GM18909 (cell line): ENCODE measurements at regions not wholly inside any gene's neighbourhood (a gene's known extent, or its start where the extent isn't known, plus 50 kb on each side); places are given as distances from the start of the nearest gene placed in this dataset.
A peak's percentile ranks its signal among the peaks of the same experiment; 100 is the strongest.

Experiments used
- ATAC-seq: cut with Tn5 transposase; IDR thresholded peaks from one replicate; pipeline ENCODE4 v1.9.1; 2021; ENCODE audit warnings: mild to moderate bottlenecking; ENCODE audit not compliant: unreplicated experiment, poor library complexity

GRCh38 chr10:62541811-62542210, 167.6 kb downstream of the ZNF365 start:
- ATAC-seq = no peak

GRCh38 chr10:62543571-62544355, 169.6 kb downstream of the ZNF365 start:
- ATAC-seq = no peak

DNA sequence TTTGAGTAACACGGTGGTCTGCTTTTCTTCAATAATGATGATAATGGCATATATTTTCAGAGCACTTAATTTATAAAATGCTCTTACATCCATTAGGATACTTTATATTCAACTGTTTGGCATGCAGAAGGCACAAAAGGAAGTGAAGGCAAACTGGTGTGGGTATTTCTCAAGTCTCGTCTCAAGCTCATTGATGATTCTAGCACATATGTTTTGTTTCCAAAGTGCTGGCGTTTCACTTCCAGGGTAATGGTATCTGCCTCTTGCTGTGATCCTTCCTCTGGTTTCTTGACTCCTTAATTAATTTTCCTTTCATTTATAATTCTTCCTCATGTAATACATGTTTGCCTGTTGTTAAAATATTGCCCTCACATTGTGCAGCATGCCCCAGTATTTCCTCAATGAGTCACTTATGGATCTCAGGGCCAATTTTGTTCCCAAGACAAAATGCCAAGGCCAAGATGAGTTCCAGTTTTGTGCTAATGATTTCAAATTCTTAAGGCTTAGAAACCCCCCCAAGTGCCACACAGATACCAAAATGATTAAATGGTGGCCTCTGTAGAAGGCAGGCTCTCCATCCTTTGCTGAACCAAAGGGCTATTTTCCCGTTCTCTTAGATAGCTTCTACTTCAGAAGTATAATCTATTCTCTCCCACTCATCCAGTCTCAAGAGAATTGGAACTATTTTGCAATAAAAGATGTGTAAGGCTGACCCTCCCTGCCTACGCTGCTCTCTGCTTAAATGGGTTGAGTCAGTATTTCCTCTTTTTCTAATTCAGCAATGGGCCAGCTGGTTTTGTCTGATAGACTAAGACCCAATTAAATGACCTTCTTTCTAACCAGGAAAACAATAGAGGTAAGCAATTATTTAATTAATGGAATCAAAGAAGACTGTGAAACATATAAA, 171.2 kb downstream of the ZNF365 start:
- ATAC-seq = no peak

DNA sequence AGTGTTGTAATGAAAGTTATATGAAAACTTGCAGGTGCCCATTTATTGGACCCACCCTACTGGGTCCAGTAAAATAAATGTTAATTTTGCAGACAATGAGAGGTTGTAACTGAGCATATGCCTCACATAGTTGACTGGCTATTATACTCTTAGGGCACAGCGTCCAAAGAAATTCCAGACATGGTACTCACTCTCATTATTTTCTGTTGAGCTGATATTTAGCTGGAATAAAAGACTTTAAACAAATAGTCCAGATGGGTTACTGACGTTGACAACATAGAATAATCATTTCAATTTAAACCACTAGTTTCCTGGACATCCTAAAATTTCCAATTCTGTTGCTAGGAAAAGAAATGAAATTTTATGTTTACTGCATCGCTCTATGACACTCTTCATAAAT, 174.5 kb downstream of the ZNF365 start:
- ATAC-seq = no peak

DNA sequence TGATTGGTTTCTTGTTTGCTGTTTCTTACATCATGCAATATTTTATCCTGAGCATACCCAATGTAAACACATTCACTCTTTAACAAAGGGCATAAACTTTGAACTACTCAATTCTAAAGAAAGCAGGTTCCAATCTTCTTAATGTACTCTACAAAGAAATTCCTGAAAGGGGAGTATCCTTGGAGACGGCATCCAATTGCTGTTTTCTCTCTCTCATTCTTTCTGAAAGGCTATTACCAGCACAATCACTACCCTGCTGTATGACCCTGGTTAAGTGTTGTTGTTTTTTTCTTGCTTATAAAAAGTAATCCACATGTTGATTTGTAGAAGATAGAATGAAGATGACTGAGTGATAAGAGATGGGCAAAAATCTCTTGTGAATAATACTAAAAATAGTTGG, 176.0 kb downstream of the ZNF365 start:
- no peak for ATAC-seq

- ATAC-seq = peak; percentile 67
These were observed 180.5 kb downstream of the ZNF365 start for GRCh38 chr10:62554632-62555199.

DNA sequence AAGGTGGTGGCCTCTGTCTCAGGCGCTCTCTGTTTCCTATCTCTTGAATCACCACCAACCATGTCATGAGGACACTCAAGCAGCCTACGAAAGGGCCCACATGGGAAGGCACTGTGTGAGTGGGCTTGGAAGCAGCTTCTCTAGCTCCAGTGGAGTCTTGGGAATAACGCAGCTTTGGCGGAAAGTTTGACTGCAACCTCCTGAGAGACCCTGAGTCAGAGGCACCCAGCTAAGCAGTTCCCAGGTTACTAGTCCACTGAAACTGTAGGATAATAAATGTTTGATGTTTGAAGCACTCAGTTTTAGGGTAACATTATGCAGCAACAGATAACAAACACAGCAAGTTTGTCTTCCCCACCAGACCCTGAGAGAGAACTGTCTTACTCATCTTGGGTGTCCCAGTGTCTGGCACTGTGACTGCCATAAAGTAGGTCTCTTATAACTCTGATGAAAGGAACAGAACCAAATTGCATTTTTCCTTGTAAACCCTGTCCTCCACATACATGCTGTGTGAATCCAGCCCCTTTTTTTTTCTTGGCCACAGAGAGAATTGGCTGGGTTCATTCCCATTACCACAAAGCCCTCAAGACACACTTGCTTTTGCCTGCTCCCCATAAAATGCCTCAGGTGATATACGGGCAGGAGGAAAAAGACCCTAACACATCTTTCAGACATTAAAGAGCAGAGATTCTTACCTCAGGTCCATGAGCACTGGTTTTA, 185.5 kb downstream of the ZNF365 start:
- no peak for ATAC-seq

GRCh38 chr10:62560201-62560819, 186.1 kb downstream of the ZNF365 start:
- no peak for ATAC-seq

- ATAC-seq = no peak
These were observed 187.0 kb downstream of the ZNF365 start for GRCh38 chr10:62561151-62561550.

DNA sequence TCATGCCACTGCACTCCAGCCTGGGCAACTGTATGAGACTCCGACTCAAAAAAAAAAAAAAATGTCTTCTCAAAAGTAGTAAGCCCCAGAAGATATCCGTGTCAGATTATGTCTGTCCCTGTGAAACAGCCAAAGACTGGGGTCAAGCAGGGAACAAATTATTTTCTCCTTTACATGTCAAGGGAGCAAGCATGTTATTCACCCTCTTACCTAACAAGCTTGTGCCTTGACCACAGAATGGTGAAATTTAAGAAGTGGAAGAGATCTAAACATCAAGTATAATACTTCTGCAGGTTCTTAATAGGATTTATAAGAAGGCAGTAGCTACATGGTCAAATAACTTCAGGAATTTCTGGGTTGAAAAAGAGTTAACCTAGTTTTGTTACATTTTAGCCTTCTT, 187.9 kb downstream of the ZNF365 start:
- no peak for ATAC-seq

DNA sequence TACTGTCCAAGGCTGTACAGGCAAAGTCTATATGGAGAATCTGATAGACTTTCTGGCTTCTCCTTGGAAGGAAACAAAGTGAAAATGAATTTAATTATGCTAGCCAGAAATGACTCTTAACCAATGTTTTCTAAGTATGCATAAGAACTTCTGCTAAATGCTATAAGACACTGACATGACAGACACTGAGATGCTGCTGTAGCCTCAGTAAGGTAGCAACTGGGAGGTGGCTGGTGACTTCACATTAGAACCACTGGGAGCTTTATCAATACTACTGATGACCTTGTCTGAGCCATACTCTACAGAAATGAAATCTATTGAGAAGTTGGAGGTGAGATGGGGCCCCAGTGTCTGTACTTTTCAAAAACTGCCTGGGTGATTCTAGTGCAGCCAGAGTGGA, 188.6 kb downstream of the ZNF365 start:
- no peak for ATAC-seq

GRCh38 chr10:62573929-62574328, 199.8 kb downstream of the ZNF365 start:
- ATAC-seq = no peak

- no peak for ATAC-seq
These were observed 202.9 kb downstream of the ZNF365 start for GRCh38 chr10:62577076-62577475.

DNA sequence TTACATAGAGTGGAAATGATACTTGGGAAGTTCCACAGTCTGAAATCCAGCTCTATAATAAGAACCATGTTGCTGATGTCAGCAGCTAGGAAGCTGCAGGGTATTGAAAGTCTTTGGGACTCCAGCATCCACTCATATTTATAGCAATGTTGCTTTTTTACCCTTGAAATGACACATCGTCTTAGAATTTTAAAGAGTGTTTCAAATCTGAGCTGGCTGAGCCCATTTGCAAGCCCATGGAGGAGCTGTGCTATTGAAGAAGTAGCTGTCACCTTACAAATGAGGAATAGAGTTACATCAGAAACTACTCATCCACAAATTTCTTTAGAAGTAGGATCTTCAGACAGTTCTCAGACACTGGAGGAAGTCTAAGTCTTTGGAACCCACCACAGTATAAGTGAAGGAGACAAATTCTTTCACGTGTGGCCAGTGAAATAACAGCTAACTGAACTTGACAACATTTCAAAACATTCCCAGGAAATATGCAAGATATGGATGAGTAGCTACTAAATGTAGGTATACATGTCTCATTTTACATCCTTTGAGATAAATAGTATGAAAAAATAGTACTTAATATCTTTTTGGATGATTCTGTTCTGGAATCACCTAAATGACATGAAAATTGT, 203.6 kb downstream of the ZNF365 start:
- ATAC-seq = no peak

DNA sequence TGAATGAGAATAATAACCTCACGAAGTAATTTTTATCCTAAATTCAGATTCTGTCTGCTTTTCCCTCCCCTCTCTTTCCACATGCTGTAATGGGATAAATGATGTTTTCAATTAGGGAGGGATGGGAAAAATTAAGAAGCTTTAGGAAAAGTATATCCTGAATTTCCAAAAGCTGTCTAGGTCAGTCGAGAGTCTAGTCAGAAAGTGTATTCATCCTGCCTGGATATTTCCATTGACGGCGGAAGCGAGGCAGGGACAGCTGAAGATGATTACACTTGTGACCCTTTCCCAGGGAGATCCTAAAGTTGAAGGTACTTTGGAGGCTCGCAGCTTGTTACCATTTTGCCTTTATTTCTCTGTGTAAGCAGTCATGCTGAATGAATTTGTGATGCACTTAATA, 204.1 kb downstream of the ZNF365 start:
- no peak for ATAC-seq

DNA sequence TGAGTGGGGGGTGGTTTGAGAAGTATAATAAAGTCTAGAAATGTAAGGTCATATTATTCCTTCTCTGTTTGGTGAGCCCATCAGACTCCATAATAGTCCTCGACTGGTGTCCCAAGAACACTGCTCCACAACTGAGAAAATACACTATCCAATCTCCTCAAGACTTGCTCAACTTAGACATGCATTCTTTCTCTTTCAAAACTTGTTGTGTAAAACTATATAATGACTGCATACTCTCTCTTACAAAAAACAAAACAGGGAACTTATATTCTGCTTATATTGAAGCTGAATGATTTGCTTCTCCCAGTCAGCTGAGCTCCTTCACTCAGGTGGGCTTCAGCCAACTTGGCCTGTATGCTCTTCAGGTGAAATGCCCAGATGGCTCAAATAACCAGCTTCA, 204.7 kb downstream of the ZNF365 start:
- ATAC-seq = no peak

DNA sequence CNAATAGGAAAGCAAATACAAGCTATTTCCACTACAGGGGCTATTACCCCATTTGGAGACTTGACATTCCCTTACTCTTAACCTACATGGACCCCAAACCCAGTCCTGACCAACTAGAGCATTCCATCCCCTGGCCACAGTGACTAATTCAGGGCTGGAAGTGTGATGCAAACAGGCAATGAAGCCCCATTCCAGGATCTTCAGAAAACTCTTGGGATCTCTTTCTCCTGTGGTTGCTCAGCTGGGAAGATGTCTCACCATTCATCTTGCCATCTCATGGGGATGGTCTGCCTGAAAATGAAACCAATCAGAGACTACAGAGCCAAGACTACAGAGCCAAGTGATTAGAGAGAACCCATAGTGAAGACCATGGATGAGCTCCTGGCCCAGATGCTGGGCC, 206.2 kb downstream of the ZNF365 start:
- no peak for ATAC-seq

GRCh38 chr10:62581351-62581750, 207.2 kb downstream of the ZNF365 start:
- ATAC-seq = no peak

DNA sequence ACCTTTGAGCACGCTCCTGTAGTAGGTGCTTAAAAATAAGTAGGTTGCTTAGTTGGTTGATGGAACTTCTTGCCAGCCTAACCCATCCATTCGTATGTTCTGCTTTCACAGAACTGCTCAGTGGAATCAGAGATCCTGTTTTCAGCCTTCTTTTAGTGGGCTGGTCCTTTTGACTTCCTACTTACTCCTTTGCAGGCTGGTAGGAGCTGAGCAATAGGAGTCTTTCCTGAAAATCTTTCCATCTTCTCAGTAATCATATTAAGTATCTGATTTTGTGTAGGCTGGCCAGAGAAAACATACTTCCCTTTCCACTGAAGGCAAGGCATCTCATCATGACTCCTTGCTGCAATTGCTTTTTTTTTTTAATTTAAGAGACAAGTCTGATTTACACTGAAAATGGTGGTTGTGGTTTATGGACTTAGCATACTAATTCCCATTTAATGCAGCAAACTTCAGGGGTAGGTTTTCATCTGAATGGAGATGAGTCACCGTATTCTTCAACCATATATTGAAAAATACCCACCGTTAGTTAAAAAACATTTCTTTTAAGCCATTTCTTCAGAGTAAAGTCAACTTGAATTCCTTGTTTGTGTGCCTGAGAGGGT, 208.0 kb downstream of the ZNF365 start:
- ATAC-seq = no peak
